Body of pancreas (tissue), 4 donors: ENCODE measurements at regions not wholly inside any gene's neighbourhood (a gene's known extent, or its start where the extent isn't known, plus 50 kb on each side); places are given as distances from the start of the nearest gene placed in this dataset.

Experiments used
- ATAC-seq: fragments of 150-250 bp; one replicate; pipeline ENCODE4 v1.9.1; 2016
- DNase-seq, 4 donors: peaks; one replicate each; pipeline ENCODE4 v3.0.0-alpha.2; 2019
- H3K27ac ChIP-seq, 4 donors: fragments of 200-600 bp; sonication (generic); 1 replicate in 3 of 4; 2 replicates in 1 of 4; pipeline versions ENCODE4 v1.5.1 to v1.6.1; 2016 to 2019; ENCODE audit warnings: mild to moderate bottlenecking in 1 of 4, mixed read lengths in 1 of 4, moderate library complexity in 1 of 4
- H3K27me3 ChIP-seq, 2 donors: fragments of 200-600 bp; sonication (generic); one replicate each; pipeline ENCODE4 v1.6.0; 2016; ENCODE audit warnings: mild to moderate bottlenecking in 1 of 2
- H3K36me3 ChIP-seq, 2 donors: fragments of 200-600 bp; sonication (generic); replicated peaks in 1 of 2; 2 replicates each; pipeline ENCODE4 v1.5.1; 2016; ENCODE audit warnings: low read depth in 2 of 2; ENCODE audit not compliant: insufficient read depth in 1 of 2
- H3K4me1 ChIP-seq: fragments of 200-600 bp; sonication (generic); one replicate; pipeline ENCODE4 v1.6.0; 2016
- H3K4me3 ChIP-seq, 2 donors: fragments of 200-600 bp; sonication (generic); 1 replicate in 1 of 2; 2 replicates in 1 of 2; pipeline ENCODE4 v1.5.1; 2016 to 2019
- H3K9me3 ChIP-seq, 3 donors: fragments of 200-600 bp; sonication (generic); 1 replicate in 2 of 3; 2 replicates in 1 of 3; pipeline ENCODE4 v1.5.1; 2016
- POLR2A ChIP-seq, 3 donors: fragments of 450-650 bp; IDR thresholded peaks; one replicate each; pipeline ENCODE4 v1.6.1; 2016; ENCODE audit warnings: antibody characterized with exemption in 3 of 3, mild to moderate bottlenecking in 2 of 3
- WGBS, 2 donors: methylation state at CpG; one replicate each; pipeline ENCODE4 v1.1.5; 2017; 5-methylcytosine and 5-hydroxymethylcytosine counted together
- intact Hi-C: fragments of 100-400 bp; cut with DNase I; formaldehyde crosslinking; loops from one replicate; pipeline ENCODE4 v1.15.1; 2023
- TF ChIP-seq, protein P1 (sequence below), 7 experiments: fragments of 450-650 bp in 4 of 7; fragments of 200-600 bp in 3 of 7; sonication (generic) in 3 of 7; IDR thresholded peaks; one replicate each; pipeline ENCODE4 v1.5.1; 2016 to 2019; ENCODE audit warnings: antibody characterized with exemption in 7 of 7

DNA sequence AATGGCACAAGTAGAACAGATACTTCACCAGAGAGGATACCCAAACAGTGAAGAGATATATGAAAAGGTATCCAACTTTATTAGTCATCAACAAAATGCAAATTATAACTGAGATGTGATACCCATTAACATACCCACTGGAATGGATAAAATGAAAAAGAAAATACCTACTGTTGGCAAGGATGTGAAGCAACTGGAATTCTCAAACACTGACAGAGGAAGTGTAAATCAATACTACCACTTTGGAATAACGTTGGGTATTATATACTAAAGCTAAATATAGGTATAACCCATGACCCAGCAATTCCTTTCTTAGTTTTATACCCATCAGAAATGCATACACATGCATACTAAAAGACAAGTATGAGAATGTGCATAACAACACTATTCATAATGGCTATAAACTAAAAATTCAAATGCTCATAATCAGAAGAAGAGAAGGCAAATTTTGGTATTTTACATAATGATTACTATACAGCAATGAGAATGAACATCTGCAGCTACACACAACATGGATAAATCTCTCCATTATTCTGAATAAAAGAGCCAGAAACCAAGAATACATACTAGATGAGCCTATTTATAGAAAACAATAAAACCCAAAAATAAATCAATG, 80.6 kb downstream of the RPL27A start:
- ATAC-seq (no peak), DNase-seq (no peak)
- Histone ChIP-seq H3K4me1 (peaks cover 57% of the 10 kb centered on the region), H3K4me3 (no peak overlapping the region), H3K9me3 (no peaks in the 10 kb centered on the region), H3K36me3 (no peaks in the 10 kb centered on the region), H3K27me3 (no peaks in the 10 kb centered on the region), H3K27ac (no peak overlapping the region)
- WGBS, 2 donors, result 0 to 5% methylated on average over 1 of the region's 1 CpG
- intact Hi-C loops, result no loop called here
- TF ChIP-seq, protein P1, sequence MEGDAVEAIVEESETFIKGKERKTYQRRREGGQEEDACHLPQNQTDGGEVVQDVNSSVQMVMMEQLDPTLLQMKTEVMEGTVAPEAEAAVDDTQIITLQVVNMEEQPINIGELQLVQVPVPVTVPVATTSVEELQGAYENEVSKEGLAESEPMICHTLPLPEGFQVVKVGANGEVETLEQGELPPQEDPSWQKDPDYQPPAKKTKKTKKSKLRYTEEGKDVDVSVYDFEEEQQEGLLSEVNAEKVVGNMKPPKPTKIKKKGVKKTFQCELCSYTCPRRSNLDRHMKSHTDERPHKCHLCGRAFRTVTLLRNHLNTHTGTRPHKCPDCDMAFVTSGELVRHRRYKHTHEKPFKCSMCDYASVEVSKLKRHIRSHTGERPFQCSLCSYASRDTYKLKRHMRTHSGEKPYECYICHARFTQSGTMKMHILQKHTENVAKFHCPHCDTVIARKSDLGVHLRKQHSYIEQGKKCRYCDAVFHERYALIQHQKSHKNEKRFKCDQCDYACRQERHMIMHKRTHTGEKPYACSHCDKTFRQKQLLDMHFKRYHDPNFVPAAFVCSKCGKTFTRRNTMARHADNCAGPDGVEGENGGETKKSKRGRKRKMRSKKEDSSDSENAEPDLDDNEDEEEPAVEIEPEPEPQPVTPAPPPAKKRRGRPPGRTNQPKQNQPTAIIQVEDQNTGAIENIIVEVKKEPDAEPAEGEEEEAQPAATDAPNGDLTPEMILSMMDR (IDR thresholded peaks at IDR 0.05), result no peak
- no peak for TF ChIP-seq POLR2A (IDR thresholded peaks at IDR 0.05)

DNA sequence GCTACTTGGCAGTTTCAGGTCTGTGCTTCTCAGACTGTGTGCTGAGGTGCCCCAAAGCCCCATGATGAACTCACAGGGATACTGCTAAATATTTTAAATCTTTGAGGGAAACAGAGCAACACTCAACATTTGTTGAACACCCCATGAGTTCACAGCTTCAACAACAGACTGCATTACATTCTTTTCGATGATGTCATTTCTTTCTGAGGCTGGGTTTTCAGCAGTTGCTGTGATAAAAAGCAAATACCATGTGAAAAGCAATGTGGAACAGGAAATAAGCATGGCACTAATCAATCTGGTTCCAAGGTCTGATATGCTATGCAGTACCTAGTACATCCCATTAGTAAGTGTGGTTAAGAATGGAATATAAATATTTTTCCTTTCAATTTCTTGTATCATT, 82.7 kb downstream of the RPL27A start:
- Histone ChIP-seq H3K27ac (peak overlapping the region; percentile 69 to 86 (median 82)), H3K4me1 (peaks cover 54% of the 10 kb centered on the region), H3K9me3 (no peaks in the 10 kb centered on the region), H3K4me3 (no peak overlapping the region), H3K36me3 (no peaks in the 10 kb centered on the region), H3K27me3 (no peaks in the 10 kb centered on the region)
- TF ChIP-seq, protein P1 (IDR thresholded peaks at IDR 0.05), result peak in 1 of 7 experiments; percentile 23
- TF ChIP-seq POLR2A (IDR thresholded peaks at IDR 0.05), result no peak
- ATAC-seq, result peak; percentile 93
- DNase-seq, result peak in 1 of 4 donors; percentile 55
- 8 to 16% methylated on average over 1 of the region's 1 CpG for WGBS, 2 donors
- intact Hi-C loops, result no loop called here

DNA sequence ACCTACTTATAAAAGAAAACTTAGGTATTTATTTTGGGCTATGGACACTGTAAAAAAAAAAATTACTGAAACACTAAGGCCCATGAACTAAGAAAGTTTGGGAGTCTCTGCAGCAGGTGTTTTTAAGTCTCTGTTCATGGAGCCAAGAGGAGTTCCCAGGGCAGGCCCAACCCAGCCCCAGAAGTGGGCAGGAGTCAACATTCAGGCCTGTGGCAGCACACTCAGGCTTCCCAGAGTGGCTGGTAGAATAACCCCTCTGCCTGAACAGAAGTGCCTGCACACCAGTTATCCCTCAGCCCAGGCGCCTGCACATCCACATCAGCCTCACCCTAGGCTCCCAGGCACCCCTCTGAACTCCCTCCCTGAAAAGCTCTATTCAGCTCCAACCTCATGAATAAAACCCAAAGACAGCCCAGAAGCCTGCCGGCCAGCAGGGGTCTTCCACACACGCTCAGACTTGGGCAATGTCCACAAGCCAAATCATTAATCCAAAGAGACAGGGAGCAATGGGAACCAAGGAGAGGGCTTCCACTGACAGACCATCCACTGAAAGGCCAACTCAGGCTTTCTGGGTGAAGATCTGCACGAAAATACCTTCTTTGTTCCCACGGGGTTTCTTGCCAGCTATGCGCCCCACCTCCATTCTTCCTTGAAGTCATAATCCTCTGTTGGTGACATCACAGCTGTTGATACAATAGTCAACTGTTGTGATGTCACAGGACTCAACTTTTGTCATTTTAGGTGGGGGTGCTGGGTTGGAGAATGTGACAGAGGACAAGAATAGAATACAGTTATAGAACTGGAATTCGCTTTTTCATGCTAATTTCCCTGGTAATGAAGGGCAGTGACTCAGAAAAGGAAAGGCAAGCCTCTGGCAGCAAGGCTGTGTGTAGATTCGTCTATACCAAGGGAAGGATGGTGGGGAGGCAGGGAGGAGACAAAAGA, 83.7 kb downstream of the RPL27A start:
- intact Hi-C loops, result no loop called here
- DNase-seq (no peak), ATAC-seq (no peak)

DNA sequence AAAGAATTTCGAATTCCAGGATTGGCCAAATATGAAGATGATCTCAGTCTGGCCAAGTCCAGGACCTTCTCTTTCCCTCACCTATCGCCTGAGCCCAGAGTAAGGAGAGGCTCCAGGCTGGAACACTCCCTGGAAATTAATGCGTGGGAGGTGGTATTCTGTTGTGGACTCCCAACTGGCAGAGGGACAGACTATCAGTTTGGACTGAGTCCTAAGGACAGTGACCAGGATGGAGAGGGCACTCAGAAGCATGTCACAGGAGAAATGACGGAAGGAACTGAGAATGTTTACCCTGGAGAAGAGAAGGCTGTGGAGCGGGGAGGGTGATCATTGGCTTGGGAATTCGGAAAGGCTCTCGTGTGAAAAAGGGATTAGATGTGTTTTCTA, 84.4 kb downstream of the RPL27A start:
- intact Hi-C loops, result no loop called here
- no peaks in the 10 kb centered on the region for H3K27me3 ChIP-seq
- WGBS, 2 donors, result 89 to 90% methylated on average over 7 of the region's 7 CpGs
- ATAC-seq (no peak), DNase-seq (no peak)
- peak overlapping the region in 2 of 4 donors; percentile 85 to 86 for H3K27ac ChIP-seq
- peaks cover 41% of the 10 kb centered on the region for H3K4me1 ChIP-seq
- no peaks in the 10 kb centered on the region for H3K9me3 ChIP-seq
- no peaks in the 10 kb centered on the region for H3K36me3 ChIP-seq
- TF ChIP-seq, protein P1 (IDR thresholded peaks at IDR 0.05), result no peak
- no peak for TF ChIP-seq POLR2A (IDR thresholded peaks at IDR 0.05)
- H3K4me3 ChIP-seq, result no peak overlapping the region

More for the DNA sequence above, 83.7 kb downstream of the RPL27A start:
- no peaks in the 10 kb centered on the region for H3K27me3 ChIP-seq
- no peak for TF ChIP-seq POLR2A (IDR thresholded peaks at IDR 0.05)
- TF ChIP-seq, protein P1 (IDR thresholded peaks at IDR 0.05), result no peak
- peaks cover 44% of the 10 kb centered on the region for H3K4me1 ChIP-seq
- 78 to 87% methylated on average over 8 of the region's 8 CpGs for WGBS, 2 donors
- H3K27ac ChIP-seq, result peak overlapping the region; percentile 42 to 86 (median 77)
- H3K4me3 ChIP-seq, result no peak overlapping the region
- H3K9me3 ChIP-seq, result no peaks in the 10 kb centered on the region
- H3K36me3 ChIP-seq, result no peaks in the 10 kb centered on the region
